PFSK-1 (cell line): ENCODE measurements at regions not wholly inside any gene's neighbourhood (a gene's known extent, or its start where the extent isn't known, plus 50 kb on each side); places are given as distances from the start of the nearest gene placed in this dataset.

Experiments used
- FOXP2 ChIP-seq: optimal IDR thresholded peaks from 2 replicates; pipeline ENCODE3; 2011; ENCODE audit warnings: borderline replicate concordance, control low read depth, inconsistent platforms; ENCODE audit not compliant: insufficient read depth; ENCODE audit errors: extremely low read length, extremely low read depth
- POLR2AphosphoS5 ChIP-seq: IDR thresholded peaks from 2 replicates; pipeline ENCODE4 v1.6.1; 2012; ENCODE audit warnings: low read depth, mild to moderate bottlenecking, control low read depth, low read length, moderate library complexity
- SIN3A ChIP-seq: IDR thresholded peaks from 2 replicates; pipeline ENCODE4 v1.6.1; 2012; ENCODE audit warnings: mild to moderate bottlenecking, low read length, moderate library complexity, borderline replicate concordance; ENCODE audit not compliant: insufficient read depth
- TAF1 ChIP-seq: IDR thresholded peaks from 2 replicates; pipeline ENCODE4 v1.6.1; 2012; ENCODE audit warnings: low read length, control low read depth, borderline replicate concordance; ENCODE audit not compliant: insufficient read depth
- TF ChIP-seq, protein P1 (sequence below), 2 experiments: IDR thresholded peaks; 2 replicates each; pipeline versions ENCODE4 v1.6.1 to v1.8.0; 2011 to 2012; ENCODE audit warnings: low read depth in 2 of 2, low read length in 2 of 2, control low read depth in 1 of 2, inconsistent platforms in 1 of 2, mild to moderate bottlenecking in 1 of 2, moderate library complexity in 1 of 2; ENCODE audit not compliant: insufficient read depth in 1 of 2

- TF ChIP-seq TAF1 (no peak), FOXP2 (no peak), SIN3A (no peak), POLR2AphosphoS5 (no peak)
- TF ChIP-seq, protein P1, sequence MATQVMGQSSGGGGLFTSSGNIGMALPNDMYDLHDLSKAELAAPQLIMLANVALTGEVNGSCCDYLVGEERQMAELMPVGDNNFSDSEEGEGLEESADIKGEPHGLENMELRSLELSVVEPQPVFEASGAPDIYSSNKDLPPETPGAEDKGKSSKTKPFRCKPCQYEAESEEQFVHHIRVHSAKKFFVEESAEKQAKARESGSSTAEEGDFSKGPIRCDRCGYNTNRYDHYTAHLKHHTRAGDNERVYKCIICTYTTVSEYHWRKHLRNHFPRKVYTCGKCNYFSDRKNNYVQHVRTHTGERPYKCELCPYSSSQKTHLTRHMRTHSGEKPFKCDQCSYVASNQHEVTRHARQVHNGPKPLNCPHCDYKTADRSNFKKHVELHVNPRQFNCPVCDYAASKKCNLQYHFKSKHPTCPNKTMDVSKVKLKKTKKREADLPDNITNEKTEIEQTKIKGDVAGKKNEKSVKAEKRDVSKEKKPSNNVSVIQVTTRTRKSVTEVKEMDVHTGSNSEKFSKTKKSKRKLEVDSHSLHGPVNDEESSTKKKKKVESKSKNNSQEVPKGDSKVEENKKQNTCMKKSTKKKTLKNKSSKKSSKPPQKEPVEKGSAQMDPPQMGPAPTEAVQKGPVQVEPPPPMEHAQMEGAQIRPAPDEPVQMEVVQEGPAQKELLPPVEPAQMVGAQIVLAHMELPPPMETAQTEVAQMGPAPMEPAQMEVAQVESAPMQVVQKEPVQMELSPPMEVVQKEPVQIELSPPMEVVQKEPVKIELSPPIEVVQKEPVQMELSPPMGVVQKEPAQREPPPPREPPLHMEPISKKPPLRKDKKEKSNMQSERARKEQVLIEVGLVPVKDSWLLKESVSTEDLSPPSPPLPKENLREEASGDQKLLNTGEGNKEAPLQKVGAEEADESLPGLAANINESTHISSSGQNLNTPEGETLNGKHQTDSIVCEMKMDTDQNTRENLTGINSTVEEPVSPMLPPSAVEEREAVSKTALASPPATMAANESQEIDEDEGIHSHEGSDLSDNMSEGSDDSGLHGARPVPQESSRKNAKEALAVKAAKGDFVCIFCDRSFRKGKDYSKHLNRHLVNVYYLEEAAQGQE (IDR thresholded peaks at IDR 0.05; ENCODE audit: insufficient read depth in 1 of 2, low read depth in 2 of 2, low read length in 2 of 2), result no peak
Observed at GRCh38 chr2:176614049-176614448, 344.8 kb downstream of the MTX2 start.

GRCh38 chr2:176614930-176615329 lies 345.7 kb downstream of the MTX2 start:
- TF ChIP-seq SIN3A, result no peak
- TF ChIP-seq POLR2AphosphoS5, result no peak
- TF ChIP-seq FOXP2, result no peak
- TF ChIP-seq TAF1, result no peak
- TF ChIP-seq, protein P1 (IDR thresholded peaks at IDR 0.05; ENCODE audit: insufficient read depth in 1 of 2, low read depth in 2 of 2, low read length in 2 of 2), result no peak

GRCh38 chr2:176619504-176619903 lies 350.3 kb downstream of the MTX2 start:
- TF ChIP-seq POLR2AphosphoS5 (no peak), FOXP2 (no peak), SIN3A (no peak), TAF1 (no peak)
- TF ChIP-seq, protein P1 (IDR thresholded peaks at IDR 0.05; ENCODE audit: insufficient read depth in 1 of 2, low read depth in 2 of 2, low read length in 2 of 2), result no peak

- TF ChIP-seq SIN3A (no peak), TAF1 (no peak), POLR2AphosphoS5 (no peak), FOXP2 (no peak)
- TF ChIP-seq, protein P1 (IDR thresholded peaks at IDR 0.05; ENCODE audit: insufficient read depth in 1 of 2, low read depth in 2 of 2, low read length in 2 of 2), result no peak
Observed at GRCh38 chr2:176621350-176621749, 352.1 kb downstream of the MTX2 start.

- TF ChIP-seq SIN3A (no peak), TAF1 (no peak), POLR2AphosphoS5 (no peak), FOXP2 (no peak)
- TF ChIP-seq, protein P1 (IDR thresholded peaks at IDR 0.05; ENCODE audit: insufficient read depth in 1 of 2, low read depth in 2 of 2, low read length in 2 of 2), result no peak
Observed at GRCh38 chr2:176622792-176623191, 353.6 kb downstream of the MTX2 start.
